ENCODE measurements at regions not wholly inside any gene's neighbourhood (a gene's known extent, or its start where the extent isn't known, plus 50 kb on each side); places are given as distances from the start of the nearest gene placed in this dataset.

DNA sequence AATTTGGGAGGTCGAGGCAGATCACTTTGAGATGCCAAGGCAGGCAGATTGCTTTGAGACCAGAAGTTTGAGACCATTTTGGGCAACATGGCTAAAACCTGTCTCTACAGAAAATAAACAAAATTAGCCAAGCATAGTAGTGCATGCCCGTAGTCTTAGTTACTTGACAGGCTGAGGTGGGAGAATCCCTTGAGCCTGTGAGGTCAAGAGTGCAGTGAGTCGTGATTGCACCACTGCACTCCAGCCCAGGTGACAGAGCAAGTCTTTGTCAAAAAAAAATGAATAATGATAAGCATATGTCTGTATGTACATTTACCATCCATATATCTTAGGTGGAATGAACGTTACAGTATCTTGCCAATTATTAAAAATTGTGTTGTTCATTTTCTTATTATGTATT, 2447.7 kb downstream of the PCDH9 start:
- no peak for FAIRE-seq
- DNase-seq (ENCODE audit: low spot score in 2 of 2), result no peak

DNA sequence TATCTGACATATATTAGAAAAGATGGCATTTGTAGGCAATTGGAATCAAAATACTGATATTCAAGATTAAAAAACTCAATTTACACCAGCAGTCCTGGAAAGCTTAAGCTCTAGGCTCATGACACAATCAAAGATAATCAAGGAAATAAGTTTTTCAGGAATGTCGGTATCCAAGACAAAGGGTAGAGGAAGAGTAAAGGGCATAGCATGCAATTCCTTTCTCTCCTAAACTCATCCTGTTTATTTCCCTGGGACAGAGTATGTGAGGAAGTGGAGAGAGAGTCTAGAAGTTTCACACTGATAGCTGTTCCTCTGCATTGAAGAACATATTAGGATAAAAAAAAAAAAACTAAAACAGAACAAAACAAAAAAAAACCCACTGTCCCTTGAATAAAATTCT, 2452.1 kb downstream of the PCDH9 start:
- no peak for DNase-seq (ENCODE audit: low spot score in 2 of 2)
- no peak for FAIRE-seq

DNA sequence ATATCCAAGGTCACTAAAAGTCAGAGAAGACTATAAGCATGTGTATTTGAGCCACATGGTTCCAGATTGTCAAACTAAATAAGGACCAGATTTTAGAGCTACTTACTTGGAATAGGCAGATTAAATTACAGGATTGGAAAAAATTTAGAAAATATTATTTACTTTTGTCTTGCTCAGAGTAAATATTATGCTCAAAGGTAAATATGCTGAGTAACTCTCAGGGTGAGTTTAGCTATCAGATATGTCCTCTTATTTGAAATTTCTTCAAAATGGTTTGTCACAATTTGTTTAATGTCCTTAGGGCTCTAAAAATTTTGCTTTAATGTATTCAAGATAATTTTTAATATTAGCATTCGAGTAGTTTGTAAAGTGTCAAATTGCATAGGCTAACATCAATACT, 2455.2 kb downstream of the PCDH9 start:
- DNase-seq (ENCODE audit: low spot score in 2 of 2) (no peak), FAIRE-seq (no peak)

DNA sequence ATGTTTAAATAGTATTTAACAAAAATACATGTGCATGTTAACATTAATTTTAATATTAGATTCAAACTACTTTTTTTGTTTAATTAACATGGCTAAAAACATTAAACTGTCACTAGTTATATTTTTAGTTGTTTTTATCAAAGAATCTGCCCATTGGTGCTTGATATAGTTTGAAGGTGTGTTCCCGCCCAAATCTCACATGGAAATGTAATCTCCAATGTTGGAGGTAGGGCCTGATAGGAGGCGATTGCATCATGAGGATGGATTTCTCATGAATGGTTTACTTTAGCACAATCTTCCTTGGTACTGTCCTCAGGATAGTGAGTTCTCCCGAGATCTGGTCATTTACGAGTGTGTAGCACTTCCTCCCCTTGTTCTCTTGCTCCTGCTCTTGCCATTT, 2459.4 kb downstream of the PCDH9 start:
- DNase-seq (ENCODE audit: low spot score in 2 of 2), result no peak
- no peak for FAIRE-seq

DNA sequence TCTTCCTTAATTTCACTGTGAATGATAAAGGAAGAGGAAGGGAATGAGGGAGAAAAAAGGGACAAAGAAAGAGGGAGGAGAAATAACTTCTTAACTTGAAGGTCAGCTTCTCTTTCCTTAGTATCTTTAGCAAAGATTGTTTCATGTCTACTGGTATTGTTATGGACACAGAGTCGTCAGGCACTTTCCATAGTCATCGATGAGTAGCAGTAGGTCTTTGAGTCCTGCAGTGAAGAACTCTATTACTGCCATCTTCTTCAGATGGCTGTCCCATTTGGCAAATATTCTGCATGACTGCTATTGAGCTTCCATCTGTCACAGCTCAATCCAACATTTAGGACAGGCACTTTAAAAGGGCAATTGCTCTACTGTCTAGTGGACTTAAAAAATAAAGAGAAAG, 2463.1 kb downstream of the PCDH9 start:
- DNase-seq (ENCODE audit: low spot score in 2 of 2), result no peak

DNA sequence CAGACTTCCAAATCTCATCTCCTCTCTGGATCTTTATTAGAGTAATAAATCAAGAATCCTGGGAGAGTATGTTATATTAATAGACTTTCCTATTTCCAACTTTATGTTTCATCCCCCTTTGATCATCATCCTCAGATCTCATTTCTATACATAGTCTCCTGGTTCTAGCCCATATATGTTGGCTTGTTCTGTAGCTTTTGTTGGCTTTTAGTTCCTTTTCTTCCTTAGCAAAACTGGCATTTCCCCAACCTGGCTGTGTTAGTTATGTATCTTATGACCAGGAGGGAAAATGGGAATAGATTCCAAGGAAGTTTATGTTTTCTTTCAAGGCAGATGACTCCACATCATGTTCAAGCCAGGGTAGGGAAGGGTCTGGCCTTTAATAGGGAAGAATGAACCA, 2464.5 kb downstream of the PCDH9 start:
- no peak for DNase-seq (ENCODE audit: low spot score in 2 of 2)

More for the DNA sequence above, 2463.1 kb downstream of the PCDH9 start:
- no peak for FAIRE-seq

DNA sequence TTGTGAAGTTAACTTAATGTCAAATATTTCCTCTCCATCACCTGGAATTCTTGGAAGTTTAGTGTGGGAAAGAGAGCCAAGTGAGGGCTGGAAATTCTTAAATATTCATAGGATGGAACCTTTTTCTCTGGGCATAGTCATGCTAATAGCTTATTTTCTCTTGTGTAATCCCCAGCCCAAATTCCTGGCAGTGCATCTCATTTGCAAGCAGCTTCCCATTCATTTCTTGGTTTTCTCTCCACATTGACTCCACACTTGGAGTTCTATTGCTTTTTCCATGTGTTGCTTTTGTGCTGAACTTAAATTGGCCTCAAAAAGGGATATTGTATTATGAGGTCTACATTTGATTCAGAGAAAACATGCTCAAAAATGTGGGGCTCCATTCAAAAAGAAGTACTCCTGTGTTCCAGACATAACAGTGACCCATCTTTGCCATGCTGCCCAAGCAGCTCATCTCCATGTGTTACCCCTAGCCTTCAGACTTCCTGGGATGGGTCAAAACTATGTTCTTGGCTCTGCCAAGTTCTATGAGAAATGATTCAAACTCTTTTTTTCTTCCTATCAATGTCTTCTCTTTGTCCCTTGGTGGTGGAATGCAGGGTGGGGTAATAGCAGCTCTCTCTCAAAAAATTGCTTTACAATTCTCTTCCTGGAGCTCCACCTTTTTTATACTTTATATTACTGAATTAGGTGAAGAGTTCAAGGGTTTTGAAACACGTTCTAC, 2471.5 kb downstream of the PCDH9 start:
- no peak for DNase-seq (ENCODE audit: low spot score in 2 of 2)
- FAIRE-seq, result no peak

More for the DNA sequence above, 2464.5 kb downstream of the PCDH9 start:
- FAIRE-seq, result no peak

DNA sequence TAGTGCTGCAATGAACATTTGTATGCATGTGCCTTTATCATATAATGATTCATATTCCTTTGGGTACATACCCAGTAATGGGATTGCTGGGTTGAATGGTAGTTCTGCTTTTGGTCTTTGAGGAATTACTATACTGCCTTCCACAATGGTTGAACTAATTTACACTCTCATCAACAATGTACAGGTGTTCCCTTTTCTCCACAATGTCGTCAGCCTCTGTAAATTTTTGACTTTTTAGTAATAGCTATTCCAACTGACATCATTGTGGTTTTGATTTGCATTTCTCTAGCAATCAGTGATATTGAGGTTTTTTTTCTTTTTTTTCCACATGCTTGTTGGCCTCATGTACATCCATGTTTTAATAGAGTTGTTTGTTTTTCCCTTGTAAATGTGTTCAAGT, 2473.5 kb downstream of the PCDH9 start:
- FAIRE-seq, result no peak
- no peak for DNase-seq (ENCODE audit: low spot score in 2 of 2)

DNA sequence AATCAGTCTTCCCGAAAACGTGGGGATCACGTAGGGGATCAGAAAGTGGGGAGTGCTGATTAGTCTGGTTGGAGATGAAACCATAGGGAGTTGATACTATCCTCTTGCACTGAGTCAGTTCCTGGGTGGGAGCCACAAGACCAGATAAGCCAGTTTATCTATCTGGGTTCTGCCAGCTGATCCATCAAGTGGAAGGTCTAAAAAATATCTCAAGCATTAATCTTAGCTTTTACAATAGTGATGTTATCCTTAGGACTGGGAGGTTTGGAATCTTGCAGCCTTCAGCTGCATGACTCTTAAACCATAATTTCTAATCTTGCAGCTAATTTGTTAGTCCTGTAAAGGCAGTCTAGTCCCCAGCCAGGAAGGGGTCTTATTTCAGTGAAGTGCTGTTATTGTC, 2474.2 kb downstream of the PCDH9 start:
- no peak for FAIRE-seq
- DNase-seq (ENCODE audit: low spot score in 2 of 2), result no peak

DNA sequence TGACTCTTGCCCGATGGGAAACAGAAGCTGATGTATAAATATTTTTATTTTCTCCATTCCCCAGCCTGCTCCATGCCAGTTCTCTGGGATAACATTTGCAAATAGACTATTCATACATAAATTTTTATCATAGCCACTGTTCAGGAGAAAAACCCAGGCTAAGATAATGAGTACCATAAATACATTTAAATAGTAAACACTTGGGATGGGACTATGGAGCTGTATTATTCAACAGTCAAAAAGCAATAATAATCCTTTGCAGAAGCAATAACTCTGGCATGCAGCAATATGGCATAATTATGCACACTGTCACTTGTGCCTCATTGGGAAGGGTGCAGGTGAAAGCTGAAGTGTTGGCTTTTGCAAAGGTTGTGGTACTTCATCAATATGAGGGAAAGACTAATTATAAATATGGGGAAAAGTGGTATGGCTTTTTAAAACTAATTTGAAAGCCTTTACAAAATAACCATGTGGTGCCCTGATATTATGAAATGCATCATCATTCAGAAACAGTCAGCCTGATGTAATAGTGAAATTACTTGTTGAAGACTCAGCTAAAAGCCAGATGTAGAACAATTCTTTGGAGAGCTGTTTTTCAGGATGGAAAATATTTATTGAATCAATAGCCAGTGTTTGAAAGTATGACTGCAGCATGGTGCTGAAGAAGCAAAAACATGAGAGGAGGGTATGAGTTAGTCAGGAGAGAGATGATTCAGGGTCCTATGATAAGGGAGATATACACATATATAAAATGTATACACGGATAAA, 2476.7 kb downstream of the PCDH9 start:
- no peak for DNase-seq (ENCODE audit: low spot score in 2 of 2)
- no peak for FAIRE-seq

DNA sequence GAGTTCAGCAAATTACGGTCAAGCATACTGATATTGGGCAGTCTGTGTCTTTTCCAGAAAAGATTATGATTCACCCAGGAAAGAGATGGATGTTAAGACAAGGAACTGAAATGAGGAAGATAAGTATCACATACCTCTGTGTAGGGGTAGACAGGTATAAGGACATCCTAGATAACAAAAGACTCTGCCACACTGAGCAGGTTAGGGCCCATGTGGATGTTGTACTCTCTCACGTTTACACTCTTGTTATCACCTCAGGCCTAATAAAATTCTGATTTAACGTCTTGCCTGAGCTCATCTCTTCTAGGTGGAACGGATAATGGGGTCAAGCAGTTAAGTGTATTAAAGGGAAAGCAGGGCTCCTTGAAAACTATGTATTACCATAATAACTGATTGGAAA, 2480.8 kb downstream of the PCDH9 start:
- FAIRE-seq (no peak), DNase-seq (ENCODE audit: low spot score in 2 of 2) (no peak)

DNA sequence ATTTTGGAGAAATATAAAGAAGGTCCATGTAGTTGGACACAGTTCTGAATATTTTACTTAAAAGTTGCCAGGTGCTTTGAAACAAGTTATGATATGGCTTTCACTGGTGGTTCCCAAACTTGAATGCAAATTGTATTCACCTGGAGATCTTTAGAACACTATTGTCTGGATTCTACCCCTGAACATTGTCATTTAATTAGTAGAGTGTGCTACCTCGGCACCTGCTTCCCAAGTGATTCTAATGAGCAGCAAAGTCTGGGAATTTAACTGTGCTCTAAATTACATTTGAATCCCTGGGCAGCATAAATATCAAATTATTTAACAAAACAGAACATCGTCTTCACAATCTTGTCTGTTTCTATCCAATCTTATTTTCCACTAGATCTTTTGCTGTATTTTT, 2483.3 kb downstream of the PCDH9 start:
- FAIRE-seq, result no peak

DNA sequence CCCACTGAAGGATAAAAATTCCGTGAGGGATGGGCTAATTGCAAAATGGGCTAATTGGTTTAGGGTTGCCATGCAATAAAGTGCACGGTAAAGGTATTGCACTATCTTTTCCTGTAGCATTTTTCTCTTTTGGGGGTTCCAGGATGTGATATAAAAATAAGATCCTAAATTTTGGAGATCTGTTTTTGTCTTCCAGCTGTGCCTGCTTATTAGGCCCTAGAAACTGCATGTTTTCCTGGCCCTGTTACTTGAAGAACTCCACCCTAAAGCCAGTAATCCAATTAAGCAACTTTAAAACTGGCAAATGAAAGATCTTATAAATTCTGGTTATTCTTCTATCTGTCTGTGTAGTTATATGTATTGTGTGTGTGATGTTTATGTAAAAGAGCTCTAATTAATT, 2489.6 kb downstream of the PCDH9 start:
- no peak for FAIRE-seq

More for the DNA sequence above, 2483.3 kb downstream of the PCDH9 start:
- DNase-seq (ENCODE audit: low spot score in 2 of 2), result no peak

DNA sequence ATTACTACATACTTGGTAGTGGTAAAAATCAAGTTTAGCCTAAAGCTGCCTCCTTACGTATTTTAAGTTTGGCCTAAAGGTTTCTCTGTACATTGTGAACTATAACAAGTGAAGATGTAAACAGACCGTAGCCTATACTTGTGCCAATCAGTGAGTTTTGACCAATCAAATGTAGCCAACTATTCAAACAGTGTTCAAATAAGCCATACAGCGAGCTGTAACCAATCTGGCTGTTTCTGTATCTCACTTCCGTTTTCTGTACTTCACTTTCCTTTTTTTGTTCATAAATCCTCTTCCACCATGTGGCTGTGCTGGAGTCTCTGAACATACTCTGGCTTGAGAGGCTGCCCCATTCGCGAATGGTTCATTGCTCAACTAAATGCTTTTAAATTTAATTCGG, 2504.6 kb downstream of the PCDH9 start:
- no peak for FAIRE-seq
- no peak for DNase-seq (ENCODE audit: low spot score in 2 of 2)

More for the DNA sequence above, 2489.6 kb downstream of the PCDH9 start:
- DNase-seq (ENCODE audit: low spot score in 2 of 2), result no peak

DNA sequence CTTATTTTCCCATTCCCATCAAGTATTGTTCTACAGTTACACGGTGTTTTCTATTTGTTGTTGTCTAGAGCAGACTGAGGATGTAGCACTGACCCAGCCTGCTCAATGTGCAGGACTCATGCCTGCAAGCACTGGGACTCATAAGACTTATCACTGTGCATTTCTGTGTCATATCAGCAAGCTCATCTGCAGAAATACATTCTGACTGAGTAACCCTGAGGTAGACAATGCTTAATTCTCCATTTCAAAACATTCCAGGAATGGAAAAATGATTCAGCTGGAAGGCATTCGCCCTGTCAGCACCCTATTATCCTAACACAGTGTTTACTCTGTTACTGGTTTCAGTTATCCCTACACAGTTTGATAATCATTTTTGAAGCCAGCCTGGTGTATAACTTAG, 2506.4 kb downstream of the PCDH9 start:
- DNase-seq (ENCODE audit: low spot score in 2 of 2) (no peak), FAIRE-seq (no peak)

DNA sequence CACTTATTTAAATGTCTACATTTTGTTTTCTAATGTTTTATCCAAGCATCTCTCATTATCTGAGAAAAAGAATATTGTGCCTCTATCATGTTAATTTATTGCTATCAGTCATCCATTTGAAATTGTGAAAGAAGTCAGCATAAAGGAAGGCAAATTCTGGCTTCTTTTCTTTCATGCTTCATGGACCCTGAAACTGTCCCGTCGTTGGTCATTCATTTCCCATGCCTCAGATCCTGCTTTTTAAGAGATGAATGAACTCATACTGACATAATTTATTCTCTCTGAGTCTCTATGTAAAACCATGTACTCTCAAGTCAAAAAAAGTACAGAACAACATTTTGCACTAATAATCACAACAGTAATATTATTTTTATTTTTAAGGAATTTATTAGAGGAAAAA, 2512.0 kb downstream of the PCDH9 start:
- DNase-seq (ENCODE audit: low spot score in 2 of 2), result no peak
- no peak for FAIRE-seq

DNA sequence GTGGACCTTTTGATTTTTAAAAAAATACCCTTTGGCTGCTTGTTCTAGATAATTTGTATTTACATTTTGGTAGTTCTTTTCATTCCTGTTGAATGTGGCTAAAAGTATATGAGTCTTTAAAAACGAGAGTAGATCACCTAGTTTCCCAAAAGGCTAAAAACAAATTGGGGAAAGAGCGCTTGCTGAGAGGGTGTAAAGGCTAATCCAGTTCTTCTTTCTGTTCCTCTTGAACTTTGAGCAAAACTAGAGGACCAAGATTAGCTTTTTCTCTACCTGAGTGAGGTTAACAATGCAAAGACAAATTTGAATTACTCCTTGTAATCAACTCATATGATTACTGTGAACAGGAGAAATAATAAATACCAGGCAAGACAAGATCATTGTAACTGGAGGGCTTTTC, 2513.2 kb downstream of the PCDH9 start:
- DNase-seq (ENCODE audit: low spot score in 2 of 2) (no peak), FAIRE-seq (no peak)

DNA sequence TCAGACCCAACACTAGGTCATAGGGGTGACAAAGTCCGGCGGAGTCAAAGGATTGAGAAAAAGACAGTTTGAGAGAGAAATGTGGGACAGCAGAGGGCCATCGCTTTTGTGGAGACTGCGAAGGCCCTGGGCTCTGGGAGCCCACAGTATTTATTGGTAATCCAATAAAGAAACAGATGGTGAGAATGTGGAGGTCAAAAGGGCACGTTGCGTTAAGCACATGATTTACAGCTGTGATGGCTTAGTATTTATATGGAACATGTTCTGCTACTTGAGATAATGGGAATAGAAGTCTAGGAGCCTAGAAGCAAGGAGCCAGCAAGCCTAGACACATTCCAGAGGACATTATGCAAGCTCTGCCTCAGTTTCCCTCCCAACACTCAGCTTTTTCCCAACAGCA, 2521.1 kb downstream of the PCDH9 start:
- DNase-seq (ENCODE audit: low spot score in 2 of 2) (no peak), FAIRE-seq (no peak)

DNA sequence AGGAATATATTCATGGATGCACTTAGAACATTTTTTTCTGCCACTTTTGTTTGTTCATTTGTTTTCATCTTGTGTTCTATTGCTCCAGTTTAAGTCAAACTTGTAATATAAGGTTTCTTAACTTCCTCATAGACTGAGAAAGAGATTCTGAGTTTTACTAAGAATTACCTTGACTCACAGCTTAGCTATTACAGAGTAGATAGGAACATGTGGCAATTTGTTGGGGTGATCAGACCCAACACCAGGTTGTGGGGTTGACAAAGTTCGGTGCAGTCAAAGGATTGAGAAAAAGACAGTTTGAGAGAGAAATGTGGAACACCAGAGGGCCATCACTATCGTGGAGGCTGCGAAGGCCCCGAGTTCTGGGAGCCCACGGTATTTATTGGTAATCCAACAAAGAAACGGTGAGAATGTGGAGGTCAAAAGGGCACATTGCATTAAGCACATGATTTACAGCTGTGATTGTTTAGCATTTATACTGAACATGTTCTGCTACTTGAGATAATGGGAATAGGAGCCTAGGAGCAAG, 2526.0 kb downstream of the PCDH9 start:
- no peak for FAIRE-seq
- no peak for DNase-seq (ENCODE audit: low spot score in 2 of 2)

DNA sequence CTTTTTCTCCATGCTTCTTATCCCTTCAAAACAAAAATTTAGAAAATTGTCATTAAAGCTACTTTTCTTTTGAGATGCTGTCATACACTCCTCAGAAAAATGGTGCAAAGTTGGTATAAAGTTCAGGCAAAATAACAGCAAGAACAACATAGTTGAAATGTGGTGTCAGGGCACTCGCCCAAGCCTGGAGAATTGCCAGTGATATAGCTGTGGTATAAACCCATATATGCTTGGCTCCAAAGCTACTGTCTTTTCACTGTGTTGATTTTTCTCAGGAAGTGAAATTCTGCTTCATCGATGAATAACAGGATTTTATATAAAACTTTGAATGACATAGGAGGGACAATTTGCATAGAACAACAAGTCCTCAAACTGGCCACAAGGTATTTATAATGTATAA, 2532.9 kb downstream of the PCDH9 start:
- FAIRE-seq (no peak), DNase-seq (ENCODE audit: low spot score in 2 of 2) (no peak)

DNA sequence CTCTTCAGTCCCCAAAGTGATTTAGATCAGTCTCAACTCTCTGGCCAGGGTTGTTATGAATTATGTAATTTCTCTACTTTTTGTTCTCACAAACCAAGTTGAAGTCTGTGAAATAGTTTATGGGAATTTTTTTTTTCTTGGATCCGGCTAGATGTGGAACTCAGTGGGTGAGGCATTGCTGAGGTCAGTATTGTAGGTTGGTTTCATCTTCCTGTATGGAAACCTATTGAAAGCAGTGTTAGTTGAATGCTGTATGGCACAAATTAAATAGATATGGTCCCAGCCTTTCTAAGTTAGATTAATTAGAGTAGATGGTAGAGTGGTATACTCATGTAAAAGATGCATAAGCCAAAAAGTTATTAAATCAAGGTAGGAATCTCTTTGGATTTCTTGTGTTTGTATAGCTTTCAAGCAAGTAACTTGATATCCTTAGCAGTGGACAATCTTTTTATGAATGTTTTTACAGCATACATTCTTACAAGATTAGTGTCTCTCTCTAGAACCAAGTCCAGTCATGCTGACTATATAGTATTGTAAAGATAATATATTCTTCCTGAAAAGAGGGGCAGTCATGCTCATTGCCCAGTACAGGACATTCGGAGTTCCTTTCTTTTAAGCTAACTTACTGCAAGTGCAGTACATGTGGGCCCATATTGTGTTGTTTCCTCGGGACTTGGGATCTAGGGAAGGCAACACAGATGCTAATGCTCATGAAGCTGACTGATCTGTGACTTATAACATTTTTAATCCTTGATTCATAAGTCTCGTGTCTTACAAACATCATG, 2541.1 kb downstream of the PCDH9 start:
- FAIRE-seq (no peak), DNase-seq (ENCODE audit: low spot score in 2 of 2) (no peak)

Measured in frontal cortex (tissue), 3 donors.